Liver (tissue), 3 donors: ENCODE measurements at regions not wholly inside any gene's neighbourhood (a gene's known extent, or its start where the extent isn't known, plus 50 kb on each side); places are given as distances from the start of the nearest gene placed in this dataset.

Source experiments
- GABPA ChIP-seq, 2 donors: IDR thresholded peaks in 1 of 2; conservative IDR thresholded peaks in 1 of 2; 2 replicates each; pipeline ENCODE4 v1.6.1; 2016; ENCODE audit warnings: antibody characterized with exemption in 2 of 2, mild to moderate bottlenecking in 1 of 2, moderate library complexity in 1 of 2
- JUND ChIP-seq, 2 donors: IDR thresholded peaks; 2 replicates each; pipeline ENCODE4 v1.6.1; 2016; ENCODE audit warnings: antibody characterized with exemption in 2 of 2
- RAD21 ChIP-seq, 2 donors: IDR thresholded peaks; 2 replicates each; pipeline ENCODE4 v1.6.1; 2016; ENCODE audit warnings: antibody characterized with exemption in 2 of 2, mild to moderate bottlenecking in 2 of 2
- SP1 ChIP-seq: IDR thresholded peaks from 2 replicates; pipeline ENCODE4 v1.6.1; 2018; ENCODE audit warnings: antibody characterized with exemption, mild to moderate bottlenecking
- TAF1 ChIP-seq: conservative IDR thresholded peaks from 2 replicates; pipeline ENCODE4 v1.6.1; 2016; ENCODE audit warnings: antibody characterized with exemption, mild to moderate bottlenecking
- YY1 ChIP-seq: IDR thresholded peaks from 2 replicates; pipeline ENCODE4 v1.6.1; 2016; ENCODE audit warnings: antibody characterized with exemption, mild to moderate bottlenecking
- TF ChIP-seq, protein P1 (sequence below): fragments of 150-350 bp; IDR thresholded peaks from 2 replicates; pipeline ENCODE4 v1.5.1; 2017; ENCODE audit warnings: improper control_type of control experiment, low read depth, low read length; ENCODE audit not compliant: missing input control
- TF ChIP-seq, protein P2 (sequence below): IDR thresholded peaks from 2 replicates; pipeline ENCODE4 v1.6.1; 2016; ENCODE audit warnings: antibody characterized with exemption
- TF ChIP-seq, protein P3 (sequence below): IDR thresholded peaks from 2 replicates; pipeline ENCODE4 v1.6.1; 2016; ENCODE audit warnings: antibody characterized with exemption
- donor health status: healthy.
- donor health status: healthy.

DNA sequence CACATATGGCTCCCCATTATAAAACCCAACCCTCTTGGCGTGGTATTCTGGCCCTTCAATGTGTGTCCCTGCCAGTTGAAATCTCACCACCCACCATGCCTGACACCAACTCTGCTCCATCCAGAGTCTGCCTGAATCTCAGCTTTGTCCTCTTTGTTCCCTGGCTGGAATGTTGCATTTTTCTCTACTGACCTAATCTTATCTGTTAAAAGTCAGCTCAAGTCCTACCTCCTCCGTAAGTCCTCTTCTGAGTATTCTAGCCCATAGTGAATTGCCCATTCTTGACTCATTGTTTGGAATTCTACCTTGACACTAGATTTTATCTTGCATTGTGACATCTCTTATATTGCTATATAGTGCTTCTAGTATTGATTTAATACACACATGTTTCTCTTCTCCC, 207.1 kb upstream of the VLDLR start:
- TF ChIP-seq, protein P1, sequence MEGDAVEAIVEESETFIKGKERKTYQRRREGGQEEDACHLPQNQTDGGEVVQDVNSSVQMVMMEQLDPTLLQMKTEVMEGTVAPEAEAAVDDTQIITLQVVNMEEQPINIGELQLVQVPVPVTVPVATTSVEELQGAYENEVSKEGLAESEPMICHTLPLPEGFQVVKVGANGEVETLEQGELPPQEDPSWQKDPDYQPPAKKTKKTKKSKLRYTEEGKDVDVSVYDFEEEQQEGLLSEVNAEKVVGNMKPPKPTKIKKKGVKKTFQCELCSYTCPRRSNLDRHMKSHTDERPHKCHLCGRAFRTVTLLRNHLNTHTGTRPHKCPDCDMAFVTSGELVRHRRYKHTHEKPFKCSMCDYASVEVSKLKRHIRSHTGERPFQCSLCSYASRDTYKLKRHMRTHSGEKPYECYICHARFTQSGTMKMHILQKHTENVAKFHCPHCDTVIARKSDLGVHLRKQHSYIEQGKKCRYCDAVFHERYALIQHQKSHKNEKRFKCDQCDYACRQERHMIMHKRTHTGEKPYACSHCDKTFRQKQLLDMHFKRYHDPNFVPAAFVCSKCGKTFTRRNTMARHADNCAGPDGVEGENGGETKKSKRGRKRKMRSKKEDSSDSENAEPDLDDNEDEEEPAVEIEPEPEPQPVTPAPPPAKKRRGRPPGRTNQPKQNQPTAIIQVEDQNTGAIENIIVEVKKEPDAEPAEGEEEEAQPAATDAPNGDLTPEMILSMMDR, result no peak
- TF ChIP-seq TAF1, result no peak
- TF ChIP-seq, protein P2, sequence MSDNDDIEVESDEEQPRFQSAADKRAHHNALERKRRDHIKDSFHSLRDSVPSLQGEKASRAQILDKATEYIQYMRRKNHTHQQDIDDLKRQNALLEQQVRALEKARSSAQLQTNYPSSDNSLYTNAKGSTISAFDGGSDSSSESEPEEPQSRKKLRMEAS, result no peak
- no peak for TF ChIP-seq YY1
- TF ChIP-seq SP1, result no peak
- TF ChIP-seq GABPA (IDR thresholded peaks at IDR 0.05 in 1 of 2, conservative IDR thresholded peaks at IDR 0.05 in 1 of 2), result no peak
- TF ChIP-seq, protein P3, sequence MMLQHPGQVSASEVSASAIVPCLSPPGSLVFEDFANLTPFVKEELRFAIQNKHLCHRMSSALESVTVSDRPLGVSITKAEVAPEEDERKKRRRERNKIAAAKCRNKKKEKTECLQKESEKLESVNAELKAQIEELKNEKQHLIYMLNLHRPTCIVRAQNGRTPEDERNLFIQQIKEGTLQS, result no peak
- no peak for TF ChIP-seq JUND (IDR thresholded peaks at IDR 0.05)
- no peak for TF ChIP-seq RAD21 (IDR thresholded peaks at IDR 0.05)
